Parathyroid adenoma (tissue), 2 donors: ENCODE measurements at regions not wholly inside any gene's neighbourhood (a gene's known extent, or its start where the extent isn't known, plus 50 kb on each side); places are given as distances from the start of the nearest gene placed in this dataset.

Experiments
- H2AFZ ChIP-seq: fragments of 300-600 bp; sonication (generic); one replicate; pipeline ENCODE4 v1.7.0; 2017; ENCODE audit warnings: antibody characterized with exemption, mild to moderate bottlenecking
- H3K27ac ChIP-seq: fragments of 300-600 bp; sonication (generic); one replicate; pipeline ENCODE4 v1.7.0; 2017
- H3K27me3 ChIP-seq: fragments of 300-600 bp; sonication (generic); one replicate; pipeline ENCODE4 v1.7.0; 2017; ENCODE audit warnings: low read length; ENCODE audit not compliant: control insufficient read depth, insufficient read depth
- H3K36me3 ChIP-seq: fragments of 300-600 bp; sonication (generic); one replicate; pipeline ENCODE4 v1.7.0; 2017; ENCODE audit warnings: low read length; ENCODE audit not compliant: control insufficient read depth, insufficient read depth
- H3K4me1 ChIP-seq: fragments of 300-600 bp; sonication (generic); one replicate; pipeline ENCODE4 v1.7.0; 2017; ENCODE audit warnings: control low read depth
- H3K4me2 ChIP-seq: fragments of 300-600 bp; sonication (generic); one replicate; pipeline ENCODE4 v1.7.0; 2017; ENCODE audit warnings: low read length
- H3K4me3 ChIP-seq: fragments of 300-600 bp; sonication (generic); one replicate; pipeline ENCODE4 v1.7.0; 2017; ENCODE audit warnings: low read depth, low read length
- H3K79me2 ChIP-seq: fragments of 300-600 bp; sonication (generic); one replicate; pipeline ENCODE4 v1.7.0; 2017; ENCODE audit warnings: control low read depth
- H3K9ac ChIP-seq: fragments of 300-600 bp; sonication (generic); one replicate; pipeline ENCODE4 v1.7.0; 2017; ENCODE audit warnings: mild to moderate bottlenecking
- H3K9me3 ChIP-seq: fragments of 300-600 bp; sonication (generic); one replicate; pipeline ENCODE4 v1.7.0; 2017; ENCODE audit warnings: low read length; ENCODE audit not compliant: control insufficient read depth
- CTCF ChIP-seq: fragments of 300-600 bp; sonication (generic); IDR thresholded peaks from one replicate; pipeline ENCODE4 v1.7.0; 2017; ENCODE audit warnings: antibody characterized with exemption, mild to moderate bottlenecking
- donor health status: primary hyperparathyroidism.

DNA sequence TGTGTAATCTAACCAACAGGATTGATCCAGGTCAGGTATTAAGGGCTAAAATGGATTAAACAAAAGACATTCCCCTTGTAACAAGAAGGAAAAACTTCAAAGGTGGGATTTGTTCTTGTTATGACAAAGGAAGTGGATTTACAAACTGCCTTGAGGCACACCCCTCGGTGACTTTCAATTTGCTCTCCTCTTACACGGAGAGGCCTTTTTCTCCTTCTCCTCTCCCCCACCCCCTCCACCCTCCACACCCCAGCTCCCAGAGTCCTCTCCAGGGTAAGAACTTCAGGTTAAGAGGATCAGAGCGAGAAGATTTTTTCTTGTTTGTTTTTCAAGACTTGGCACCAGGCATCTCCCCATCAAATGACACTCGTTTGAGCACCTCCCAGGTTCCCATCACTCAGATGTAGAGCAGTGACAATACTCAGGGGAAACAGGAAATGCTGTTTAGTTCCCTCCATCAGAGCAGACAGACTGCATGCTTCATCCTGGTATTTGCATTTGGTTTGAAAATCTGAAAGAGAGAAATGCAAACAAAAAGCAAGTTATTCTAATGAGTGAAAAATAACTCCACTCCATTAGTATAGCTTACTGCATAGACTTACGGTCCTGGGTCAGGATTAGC, 77.6 kb upstream of the TMEM260 start:
- Histone ChIP-seq H3K9ac (no peak overlapping the region), H3K36me3 (no peaks in the 10 kb centered on the region), H3K79me2 (no peaks in the 10 kb centered on the region), H3K27me3 (no peaks in the 10 kb centered on the region), H3K4me1 (no peaks in the 10 kb centered on the region), H3K4me3 (no peak overlapping the region), H3K27ac (no peak overlapping the region), H2AFZ (no peak overlapping the region), H3K9me3 (no peaks in the 10 kb centered on the region), H3K4me2 (no peak overlapping the region)
- no peak for TF ChIP-seq CTCF

DNA sequence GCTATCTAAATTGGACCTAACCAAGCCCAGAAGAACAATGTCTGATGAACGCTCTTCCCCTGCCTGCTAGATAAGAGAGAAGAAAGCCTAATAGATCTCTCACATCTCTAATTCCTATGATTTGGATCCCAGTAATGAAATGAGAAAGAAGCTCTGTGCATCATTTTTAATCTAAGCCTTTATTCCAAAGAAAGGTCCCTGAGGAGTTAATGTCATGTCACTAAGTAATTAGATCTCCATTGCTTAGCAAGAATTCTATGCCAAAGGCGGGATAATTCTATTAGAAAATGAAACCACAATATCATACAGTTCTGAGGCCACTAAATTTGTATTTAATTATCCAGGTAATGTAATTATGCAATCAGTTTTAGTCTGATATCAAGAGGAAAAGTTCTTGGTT, 74.2 kb upstream of the TMEM260 start:
- H3K4me3 ChIP-seq = no peak overlapping the region
- H3K27ac ChIP-seq = no peak overlapping the region
- H3K9ac ChIP-seq = no peak overlapping the region
- no peaks in the 10 kb centered on the region for H3K79me2 ChIP-seq
- no peak for TF ChIP-seq CTCF
- H3K27me3 ChIP-seq = no peaks in the 10 kb centered on the region
- H3K4me2 ChIP-seq = no peak overlapping the region
- H3K9me3 ChIP-seq = no peaks in the 10 kb centered on the region
- H3K36me3 ChIP-seq = no peaks in the 10 kb centered on the region
- H2AFZ ChIP-seq = no peak overlapping the region
- H3K4me1 ChIP-seq = no peaks in the 10 kb centered on the region

GRCh38 chr14:56512521-56512920, 67.1 kb upstream of the TMEM260 start:
- Histone ChIP-seq H3K4me3 (no peak overlapping the region), H3K27ac (no peak overlapping the region), H3K79me2 (no peaks in the 10 kb centered on the region), H3K9ac (no peak overlapping the region), H2AFZ (no peak overlapping the region), H3K27me3 (no peaks in the 10 kb centered on the region), H3K9me3 (no peaks in the 10 kb centered on the region), H3K4me2 (no peak overlapping the region), H3K4me1 (no peaks in the 10 kb centered on the region), H3K36me3 (no peaks in the 10 kb centered on the region)
- no peak for TF ChIP-seq CTCF

GRCh38 chr14:56514663-56515371, 64.8 kb upstream of the TMEM260 start:
- Histone ChIP-seq H3K36me3 (no peaks in the 10 kb centered on the region), H3K9me3 (no peaks in the 10 kb centered on the region), H3K79me2 (no peaks in the 10 kb centered on the region), H3K27me3 (no peaks in the 10 kb centered on the region), H3K4me1 (no peaks in the 10 kb centered on the region), H2AFZ (no peak overlapping the region), H3K27ac (no peak overlapping the region), H3K4me2 (no peak overlapping the region), H3K9ac (no peak overlapping the region), H3K4me3 (no peak overlapping the region)
- TF ChIP-seq CTCF = no peak

DNA sequence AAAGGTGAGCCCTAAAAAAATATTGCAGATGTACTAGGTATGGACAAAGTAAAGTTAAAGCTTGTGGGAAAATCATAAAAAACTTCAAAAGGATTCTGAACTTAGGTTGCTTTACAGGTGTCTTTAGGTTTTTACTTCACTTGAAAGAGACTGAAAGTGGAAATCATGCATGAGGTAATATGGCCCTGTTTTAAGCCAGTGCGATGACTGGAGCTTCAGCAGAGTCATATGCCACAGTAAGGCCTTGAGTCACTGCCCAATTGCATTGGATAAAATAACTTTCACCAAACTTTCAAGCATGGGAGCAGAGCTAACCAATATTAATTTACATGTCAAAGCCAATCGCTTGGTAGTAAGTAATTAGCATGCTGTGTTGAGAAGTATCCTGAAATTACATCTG, 63.9 kb upstream of the TMEM260 start:
- no peak for TF ChIP-seq CTCF

More for the DNA sequence above, 63.9 kb upstream of the TMEM260 start:
- Histone ChIP-seq H3K9me3 (no peaks in the 10 kb centered on the region), H2AFZ (no peak overlapping the region), H3K4me2 (no peak overlapping the region), H3K27me3 (no peaks in the 10 kb centered on the region), H3K27ac (no peak overlapping the region), H3K36me3 (no peaks in the 10 kb centered on the region), H3K9ac (no peak overlapping the region), H3K4me1 (no peaks in the 10 kb centered on the region), H3K4me3 (no peak overlapping the region), H3K79me2 (no peaks in the 10 kb centered on the region)
